Keratinocyte (primary cell): ENCODE measurements at regions not wholly inside any gene's neighbourhood (a gene's known extent, or its start where the extent isn't known, plus 50 kb on each side); places are given as distances from the start of the nearest gene placed in this dataset.

Experiments used
- EZH2 ChIP-seq: IDR thresholded peaks from one replicate; pipeline ENCODE4 v1.6.1; 2012; ENCODE audit warnings: inconsistent platforms, mild to moderate bottlenecking, low read length, moderate library complexity
- TF ChIP-seq, protein P1 (sequence below), 3 experiments: IDR thresholded peaks in 1 of 3; conservative IDR thresholded peaks in 1 of 3; optimal IDR thresholded peaks in 1 of 3; 2 replicates in 2 of 3; 3 replicates in 1 of 3; pipeline versions ENCODE3 to v1.5.1; 2011; ENCODE audit warnings: low read length in 3 of 3, mild to moderate bottlenecking in 3 of 3, moderate library complexity in 2 of 3, control low read depth in 1 of 3, inconsistent platforms in 1 of 3; ENCODE audit not compliant: insufficient read depth in 2 of 3; ENCODE audit errors: extremely low read depth in 1 of 3

DNA sequence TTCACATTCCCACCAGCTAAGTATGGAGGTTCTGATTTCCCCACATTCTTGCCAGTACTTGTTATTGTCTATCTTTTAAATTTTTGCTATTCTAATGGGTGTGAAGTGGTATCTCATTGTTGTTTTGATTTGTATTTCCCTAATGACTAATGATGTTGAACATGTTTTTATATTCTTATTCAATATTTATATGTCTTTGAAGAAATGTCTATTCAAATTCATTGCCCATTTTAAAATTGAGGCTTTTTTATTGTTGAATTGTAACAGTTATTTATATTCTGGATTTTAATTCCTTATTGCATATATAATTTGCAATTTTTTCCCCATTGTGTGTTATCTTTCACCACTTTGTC is 255.3 kb downstream of the EDEM1 start:
- TF ChIP-seq, protein P1, sequence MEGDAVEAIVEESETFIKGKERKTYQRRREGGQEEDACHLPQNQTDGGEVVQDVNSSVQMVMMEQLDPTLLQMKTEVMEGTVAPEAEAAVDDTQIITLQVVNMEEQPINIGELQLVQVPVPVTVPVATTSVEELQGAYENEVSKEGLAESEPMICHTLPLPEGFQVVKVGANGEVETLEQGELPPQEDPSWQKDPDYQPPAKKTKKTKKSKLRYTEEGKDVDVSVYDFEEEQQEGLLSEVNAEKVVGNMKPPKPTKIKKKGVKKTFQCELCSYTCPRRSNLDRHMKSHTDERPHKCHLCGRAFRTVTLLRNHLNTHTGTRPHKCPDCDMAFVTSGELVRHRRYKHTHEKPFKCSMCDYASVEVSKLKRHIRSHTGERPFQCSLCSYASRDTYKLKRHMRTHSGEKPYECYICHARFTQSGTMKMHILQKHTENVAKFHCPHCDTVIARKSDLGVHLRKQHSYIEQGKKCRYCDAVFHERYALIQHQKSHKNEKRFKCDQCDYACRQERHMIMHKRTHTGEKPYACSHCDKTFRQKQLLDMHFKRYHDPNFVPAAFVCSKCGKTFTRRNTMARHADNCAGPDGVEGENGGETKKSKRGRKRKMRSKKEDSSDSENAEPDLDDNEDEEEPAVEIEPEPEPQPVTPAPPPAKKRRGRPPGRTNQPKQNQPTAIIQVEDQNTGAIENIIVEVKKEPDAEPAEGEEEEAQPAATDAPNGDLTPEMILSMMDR (optimal IDR thresholded peaks at IDR 0.05 in 1 of 3, IDR thresholded peaks at IDR 0.05 in 1 of 3, conservative IDR thresholded peaks at IDR 0.05 in 1 of 3; ENCODE audit: extremely low read depth in 1 of 3, insufficient read depth in 2 of 3, low read length in 3 of 3): no peak
- TF ChIP-seq EZH2: no peak
